COLO668 (cell line): ENCODE measurements at regions not wholly inside any gene's neighbourhood (a gene's known extent, or its start where the extent isn't known, plus 50 kb on each side); places are given as distances from the start of the nearest gene placed in this dataset.
A peak's percentile ranks its signal among the peaks of the same experiment; 100 is the strongest.
"Not testable (repeated sequence)": the region's sequence is repeated elsewhere in the genome, so short reads cannot be mapped to it uniquely, and the experiment has no call there.

ENCODE experiments used
- DNase-seq: peaks from one replicate; lab custom pipeline; 2025; ENCODE audit not compliant: unreplicated experiment; lab: John Stamatoyannopoulos, UW

- DNase-seq = no peak
These were observed 191.0 kb downstream of the NDUFA10 start for GRCh38 chr2:239834143-239834542.

- DNase-seq = no peak
These were observed 191.7 kb downstream of the NDUFA10 start for GRCh38 chr2:239833269-239834109.

GRCh38 chr2:239832490-239833268 lies 192.5 kb downstream of the NDUFA10 start:
- no peak for DNase-seq

- DNase-seq = no peak
These were observed 193.2 kb downstream of the NDUFA10 start for GRCh38 chr2:239831861-239832489.

- DNase-seq = no peak
These were observed 194.0 kb downstream of the NDUFA10 start for GRCh38 chr2:239831001-239831731.

GRCh38 chr2:239830121-239831000 lies 194.8 kb downstream of the NDUFA10 start:
- no peak for DNase-seq

GRCh38 chr2:239829326-239829725 lies 195.8 kb downstream of the NDUFA10 start:
- DNase-seq = no peak

GRCh38 chr2:239828973-239829275 lies 196.2 kb downstream of the NDUFA10 start:
- DNase-seq = not testable (repeated sequence)

- DNase-seq = no peak
These were observed 196.8 kb downstream of the NDUFA10 start for GRCh38 chr2:239828192-239828972.

- no peak for DNase-seq
These were observed 197.6 kb downstream of the NDUFA10 start for GRCh38 chr2:239827523-239827890.

GRCh38 chr2:239826786-239827522 lies 198.2 kb downstream of the NDUFA10 start:
- no peak for DNase-seq

GRCh38 chr2:239826376-239826775 lies 198.8 kb downstream of the NDUFA10 start:
- DNase-seq = no peak

GRCh38 chr2:239825705-239825979 lies 199.5 kb downstream of the NDUFA10 start:
- DNase-seq = no peak

GRCh38 chr2:239824866-239825704 lies 200.1 kb downstream of the NDUFA10 start:
- no peak for DNase-seq

- peak; percentile 27 for DNase-seq
These were observed 201.0 kb downstream of the NDUFA10 start for GRCh38 chr2:239824046-239824694.

GRCh38 chr2:239822146-239822831 lies 202.9 kb downstream of the NDUFA10 start:
- no peak for DNase-seq

GRCh38 chr2:239821694-239822075 lies 203.5 kb downstream of the NDUFA10 start:
- DNase-seq = no peak
